NCI-H345 treated with DMSO at 0.1 percent for 48 hours (cell line): ENCODE measurements at regions not wholly inside any gene's neighbourhood (a gene's known extent, or its start where the extent isn't known, plus 50 kb on each side); places are given as distances from the start of the nearest gene placed in this dataset.

ENCODE experiments used
- DNase-seq: peaks from one replicate; lab custom pipeline; 2025; ENCODE audit not compliant: unreplicated experiment; lab: John Stamatoyannopoulos, UW

DNA sequence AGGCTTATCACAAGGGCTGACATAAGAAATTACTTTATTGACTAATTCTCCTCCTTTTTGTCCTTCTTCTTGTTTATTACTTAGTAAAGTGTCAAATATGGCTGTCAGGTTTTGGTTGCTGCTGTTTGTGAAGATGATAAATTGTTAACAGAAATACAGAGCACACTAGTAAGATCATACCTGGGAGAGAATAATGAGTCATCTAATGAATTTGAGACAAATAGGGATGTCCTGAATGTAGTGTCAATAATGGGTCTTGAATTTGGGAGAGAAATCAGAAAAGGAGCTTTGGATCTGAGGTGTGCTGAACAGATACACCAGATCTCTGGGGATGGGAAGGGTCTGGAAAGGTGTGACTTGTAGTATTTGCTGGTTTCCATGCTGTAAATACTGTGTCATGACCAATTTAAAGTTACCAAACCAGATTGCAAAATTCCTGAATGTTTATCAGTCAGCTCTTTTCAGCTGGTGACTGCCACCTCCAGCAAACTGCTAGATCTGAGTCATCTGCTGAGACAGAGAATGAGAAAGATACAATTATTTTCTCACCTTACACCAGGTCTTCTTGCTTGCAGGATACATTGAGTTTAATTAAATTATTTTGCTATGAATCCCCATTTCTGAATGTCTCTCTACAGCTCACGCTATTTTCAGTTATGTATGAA is 76.7 kb upstream of the SATB1 start:
- DNase-seq, result no peak

DNA sequence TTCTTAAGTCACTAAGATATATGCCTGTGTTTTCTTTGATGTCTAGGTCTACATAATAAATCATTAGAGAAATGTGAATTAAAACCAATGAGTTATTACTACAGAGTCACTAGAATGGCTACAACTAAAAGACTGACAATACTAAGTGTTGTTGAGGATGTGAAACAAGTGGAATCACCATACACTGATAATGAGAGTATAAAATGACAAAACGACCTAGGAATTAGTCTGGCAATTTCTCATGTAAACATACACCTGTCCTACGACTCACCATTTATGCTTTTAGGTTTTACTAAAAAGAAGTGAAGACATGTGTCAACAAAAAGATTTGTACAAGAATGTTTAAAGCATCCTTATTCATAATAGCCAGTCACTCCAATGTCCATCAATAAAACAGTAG is 75.2 kb upstream of the SATB1 start:
- no peak for DNase-seq

- DNase-seq, result no peak
Measured at GRCh38 chr3:18499301-18499700, 74.2 kb upstream of the SATB1 start.

GRCh38 chr3:18494251-18494650 is 69.1 kb upstream of the SATB1 start:
- no peak for DNase-seq

DNA sequence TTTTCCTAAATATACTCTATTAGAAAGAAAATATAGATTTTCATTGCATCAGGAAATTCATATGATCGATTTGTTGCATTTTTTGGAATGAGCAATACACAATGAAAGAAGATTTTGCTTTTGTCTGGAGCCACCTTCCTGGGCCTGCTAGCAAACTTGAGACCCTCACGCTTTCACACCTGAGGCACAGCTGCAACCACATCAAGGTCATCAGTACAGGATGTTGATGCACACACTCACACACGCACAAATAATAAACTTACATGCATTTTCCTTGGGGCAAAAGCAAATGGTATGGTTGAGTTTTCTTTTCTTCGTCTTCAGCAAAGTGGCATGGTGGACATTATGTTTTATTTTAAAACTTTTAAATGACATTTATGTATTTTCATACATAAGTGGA is 64.8 kb upstream of the SATB1 start:
- no peak for DNase-seq

GRCh38 chr3:18483226-18483625 is 58.1 kb upstream of the SATB1 start:
- no peak for DNase-seq

DNA sequence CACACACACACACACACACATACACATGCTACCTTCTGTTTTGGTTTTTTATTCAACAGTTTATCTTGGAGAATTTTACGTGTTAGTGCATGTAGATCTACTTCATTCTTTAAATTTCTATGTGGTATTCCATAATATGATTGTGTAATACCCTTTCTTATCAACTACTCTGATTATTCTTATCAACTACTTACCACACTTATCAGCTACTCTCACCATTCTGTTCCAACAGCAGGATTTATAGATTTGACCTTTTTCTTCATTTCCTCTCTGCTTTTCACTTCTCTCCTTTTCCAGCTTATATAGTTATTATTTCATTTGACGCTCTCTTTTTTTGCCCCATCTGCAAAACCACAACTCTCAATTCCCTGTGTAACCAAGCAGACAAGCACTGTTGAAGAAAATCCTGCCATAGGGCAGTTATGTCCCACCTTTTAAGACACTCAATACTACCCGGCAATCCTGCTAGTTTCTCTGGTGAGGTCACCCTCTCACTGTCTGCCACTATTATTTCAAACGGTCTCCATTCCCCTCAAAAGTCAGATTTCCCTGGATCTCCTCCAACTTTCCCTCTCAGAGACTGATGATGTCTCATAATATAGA is 56.9 kb upstream of the SATB1 start:
- no peak for DNase-seq

- DNase-seq, result no peak
Measured at GRCh38 chr3:18477620-18478019, 52.5 kb upstream of the SATB1 start.
